ENCODE measurements at regions not wholly inside any gene's neighbourhood (a gene's known extent, or its start where the extent isn't known, plus 50 kb on each side); places are given as distances from the start of the nearest gene placed in this dataset.

DNA sequence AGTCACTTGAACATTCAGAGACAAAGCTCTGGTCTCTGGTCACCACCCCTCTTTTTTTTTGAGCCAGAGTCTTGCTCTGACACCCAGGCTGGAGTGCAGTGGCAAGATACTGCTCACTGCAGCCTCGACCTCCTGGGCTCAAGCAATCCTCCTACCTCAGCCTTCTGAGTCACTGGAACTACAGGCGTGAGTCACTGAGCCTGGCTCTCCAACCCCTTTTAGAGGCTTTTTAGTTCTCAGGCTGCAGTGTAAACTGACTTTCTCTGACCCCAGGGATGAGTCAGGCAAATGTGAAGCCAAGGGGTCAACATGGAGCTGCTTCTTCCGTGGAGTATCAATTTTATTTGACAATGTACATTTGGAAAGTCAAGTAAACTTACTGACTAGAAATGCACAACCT, 229.2 kb downstream of the PTTG2 start:
- peak; percentile 26 for DNase-seq (ENCODE audit: low spot score)

DNA sequence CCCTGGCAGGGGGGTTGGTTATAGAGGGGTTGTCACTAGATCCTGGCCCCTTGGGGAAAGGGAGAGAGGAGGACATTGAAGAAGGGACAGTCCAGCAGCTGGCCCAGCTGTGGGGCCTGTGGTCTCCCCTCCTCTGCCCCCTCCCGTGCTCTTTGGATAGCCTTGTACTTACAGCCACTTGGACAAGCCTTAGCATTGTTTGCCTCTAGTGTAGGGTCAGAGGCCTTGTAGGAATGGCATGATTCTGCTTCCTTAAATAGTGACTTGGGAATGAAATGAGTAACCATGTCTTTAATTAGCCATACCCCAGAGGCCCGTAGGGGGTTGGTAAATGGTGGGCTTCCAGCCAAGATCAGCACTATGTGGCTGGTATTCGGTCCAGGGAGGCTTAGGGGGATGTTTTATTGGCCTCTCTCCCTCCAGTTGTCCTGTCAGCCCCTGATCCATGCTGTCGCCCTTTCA, 230.6 kb downstream of the PTTG2 start:
- no peak for DNase-seq (ENCODE audit: low spot score)

DNA sequence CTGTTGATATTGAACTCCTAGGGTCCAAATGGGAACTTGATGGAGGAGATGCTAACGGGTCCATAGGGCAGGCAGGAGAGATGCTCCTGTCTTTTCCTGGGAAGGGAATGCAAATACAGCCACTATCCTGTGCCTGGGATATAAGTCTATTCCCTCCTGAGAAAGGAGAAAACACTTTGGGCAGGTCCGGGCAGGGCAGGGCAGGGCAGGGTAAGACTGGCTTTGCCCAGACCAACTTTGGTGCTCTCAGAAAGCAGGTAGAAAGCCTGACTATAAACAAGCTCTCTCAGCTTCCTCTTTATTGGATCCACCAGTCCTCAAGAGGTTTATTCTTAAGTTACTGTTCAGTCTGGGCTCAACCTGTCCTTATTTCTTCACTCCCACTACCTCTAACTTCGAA, 232.3 kb downstream of the PTTG2 start:
- no peak for DNase-seq (ENCODE audit: low spot score)

DNA sequence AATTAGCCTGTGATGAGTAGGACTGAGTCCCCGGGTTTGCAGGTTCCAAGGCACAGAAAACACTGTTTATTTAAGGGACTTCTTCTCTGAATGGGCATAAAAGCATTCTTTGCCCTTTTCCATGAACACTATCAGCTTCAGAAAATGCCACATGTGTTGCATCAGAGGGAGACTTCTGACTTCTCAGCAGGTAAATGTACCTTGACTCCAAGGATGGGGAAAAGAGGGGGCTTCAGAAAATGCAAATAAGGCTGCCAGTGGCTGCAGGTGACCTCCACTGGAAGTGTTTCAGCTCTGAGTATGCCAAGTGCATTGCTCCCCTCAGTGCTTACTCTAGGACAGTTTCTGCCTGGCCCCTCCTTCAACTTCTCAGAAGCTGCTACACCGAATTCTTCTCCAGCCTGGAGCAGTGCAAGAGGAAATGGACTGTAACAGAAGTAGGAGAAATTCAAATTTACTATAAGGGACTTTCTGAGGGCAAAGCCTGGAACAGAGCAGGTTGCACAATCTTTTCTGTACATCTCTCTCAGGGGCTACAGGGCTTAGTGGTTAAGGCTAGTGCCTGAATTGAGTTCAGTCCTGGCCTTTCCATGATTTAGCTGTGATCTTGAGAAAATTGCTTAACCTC, 233.2 kb downstream of the PTTG2 start:
- DNase-seq (ENCODE audit: low spot score), result no peak

DNA sequence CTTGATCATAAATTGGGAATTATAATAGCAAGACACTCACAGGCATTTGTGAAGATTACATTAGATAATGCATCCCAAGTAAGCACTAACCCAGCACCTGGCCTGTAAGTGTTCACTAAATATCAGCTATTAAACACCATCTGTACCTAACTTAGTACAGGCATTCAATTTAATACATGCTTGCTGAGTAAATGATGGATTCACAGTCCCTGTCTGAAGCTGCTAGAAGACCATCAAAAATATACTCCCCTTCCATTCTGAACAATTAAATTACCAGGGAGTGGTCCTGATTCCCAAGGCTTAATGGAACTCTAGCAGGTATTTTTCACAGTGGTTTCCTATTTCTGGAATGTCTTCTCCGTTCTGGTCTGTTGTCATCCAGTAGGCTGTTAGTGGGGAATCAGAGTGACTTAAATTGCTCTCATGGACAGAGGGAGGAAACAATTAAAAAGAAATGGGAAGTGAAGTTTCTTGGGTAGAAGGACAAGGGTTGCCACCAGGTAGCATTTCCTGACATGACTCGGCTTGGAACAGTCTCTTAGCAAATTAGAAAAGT, 233.9 kb downstream of the PTTG2 start:
- no peak for DNase-seq (ENCODE audit: low spot score)

DNA sequence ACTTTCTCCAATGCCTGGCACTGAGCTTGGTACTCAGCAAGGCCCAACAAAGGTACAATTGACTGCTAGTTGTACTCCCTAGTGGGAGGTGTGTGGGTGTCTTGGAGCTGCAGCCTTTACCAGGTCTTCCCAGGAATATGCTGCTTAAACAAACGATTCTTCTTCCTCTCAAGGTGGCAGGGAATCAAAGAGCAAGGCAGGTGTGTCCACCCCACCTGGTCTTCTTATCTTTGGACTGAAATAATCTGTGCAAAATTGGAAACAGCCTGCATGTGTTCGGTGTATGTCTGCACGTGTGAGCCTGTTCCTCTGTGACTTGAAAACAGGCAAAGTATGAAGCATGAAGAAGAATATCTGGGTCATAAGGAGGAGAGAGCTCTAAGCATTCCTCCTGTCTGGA, 235.3 kb downstream of the PTTG2 start:
- no peak for DNase-seq (ENCODE audit: low spot score)

DNA sequence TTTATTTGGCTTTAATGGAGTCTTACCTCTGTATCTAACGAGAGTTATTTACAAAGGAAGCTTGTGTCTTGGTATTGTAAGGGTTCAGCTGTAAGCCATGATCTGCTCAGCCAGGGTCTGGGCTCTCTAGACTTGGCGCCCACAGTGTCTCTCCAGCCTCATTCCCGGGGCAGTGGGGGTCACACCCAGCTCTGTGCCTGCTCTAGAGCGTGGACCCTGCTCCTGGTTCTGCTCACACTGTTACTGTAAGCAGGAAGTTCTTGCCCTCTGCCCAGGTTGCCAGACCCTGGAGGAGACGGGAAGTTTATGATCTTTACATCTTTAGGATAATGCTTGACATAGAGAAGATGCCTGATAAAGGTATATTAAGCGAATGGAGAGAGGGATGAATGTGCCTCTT, 235.7 kb downstream of the PTTG2 start:
- no peak for DNase-seq (ENCODE audit: low spot score)

DNA sequence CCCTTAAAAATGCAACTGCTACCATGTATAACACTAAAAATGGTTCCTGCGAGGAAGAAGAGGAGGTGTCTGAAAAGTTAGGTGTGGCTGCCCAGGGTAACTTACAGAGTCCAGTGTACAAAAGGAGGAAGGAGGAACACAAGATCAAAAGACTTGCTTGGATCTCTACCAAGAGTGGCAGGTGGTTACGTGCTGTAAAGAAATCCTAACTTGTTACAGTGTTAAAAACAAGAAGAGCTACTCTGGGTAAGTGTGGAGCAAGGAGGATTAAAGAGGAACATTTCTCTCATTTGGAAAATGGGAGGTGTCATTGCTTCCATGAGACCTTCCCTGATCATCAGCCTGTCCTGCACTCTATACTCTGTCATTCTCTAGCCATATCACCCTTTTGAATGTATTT, 242.0 kb downstream of the PTTG2 start:
- no peak for DNase-seq (ENCODE audit: low spot score)

DNA sequence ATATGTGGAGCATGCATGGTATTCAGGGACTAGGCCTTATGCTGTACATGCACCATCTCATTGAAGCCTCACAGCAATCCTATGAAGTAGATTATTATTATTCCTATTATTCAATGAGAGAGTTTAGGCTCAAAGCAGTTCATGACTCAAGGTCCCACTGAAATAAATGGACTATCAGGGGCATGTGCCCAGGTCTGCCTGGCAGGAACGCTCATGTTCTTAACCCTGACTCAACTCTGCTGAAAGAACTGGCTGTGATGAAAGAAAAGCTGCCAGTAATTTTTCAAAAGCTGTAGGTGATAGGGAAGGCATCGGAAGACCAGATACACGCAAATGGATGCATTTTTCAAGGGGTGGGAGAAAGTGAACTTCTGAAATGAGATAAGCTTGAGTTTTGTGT, 243.4 kb downstream of the PTTG2 start:
- DNase-seq (ENCODE audit: low spot score), result no peak

DNA sequence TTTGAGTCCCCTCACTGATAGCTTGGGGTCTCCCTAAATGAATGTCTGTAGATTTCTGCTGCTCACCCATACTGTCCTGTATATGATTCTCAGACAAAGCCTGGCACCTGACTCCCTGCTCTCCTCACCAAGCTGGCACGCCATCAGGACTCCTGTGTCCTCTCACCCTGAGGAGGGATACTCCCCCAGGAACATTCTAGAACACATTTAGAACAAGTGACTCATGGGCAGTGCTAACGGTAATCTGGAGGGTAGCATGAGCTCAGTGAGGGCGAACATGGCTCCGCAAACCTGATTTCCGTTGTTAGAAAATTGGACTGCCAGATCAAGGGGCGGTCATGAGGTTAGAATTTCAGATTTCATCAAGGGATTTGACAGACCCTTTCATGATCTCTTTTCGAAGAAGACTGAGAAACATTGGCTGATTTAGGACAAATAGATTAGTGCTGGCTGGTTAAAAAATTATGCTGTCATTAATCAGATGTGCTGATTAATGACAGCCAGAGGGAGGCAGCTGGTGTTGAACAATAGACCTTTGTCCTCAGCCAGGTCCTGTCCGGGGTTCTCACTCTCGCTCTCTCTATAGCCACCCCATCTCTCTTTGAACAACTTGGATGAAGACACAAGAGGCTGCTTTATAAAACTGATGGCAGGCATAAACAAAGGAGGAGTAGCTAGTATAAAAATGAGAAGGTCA, 244.3 kb downstream of the PTTG2 start:
- DNase-seq (ENCODE audit: low spot score), result no peak

DNA sequence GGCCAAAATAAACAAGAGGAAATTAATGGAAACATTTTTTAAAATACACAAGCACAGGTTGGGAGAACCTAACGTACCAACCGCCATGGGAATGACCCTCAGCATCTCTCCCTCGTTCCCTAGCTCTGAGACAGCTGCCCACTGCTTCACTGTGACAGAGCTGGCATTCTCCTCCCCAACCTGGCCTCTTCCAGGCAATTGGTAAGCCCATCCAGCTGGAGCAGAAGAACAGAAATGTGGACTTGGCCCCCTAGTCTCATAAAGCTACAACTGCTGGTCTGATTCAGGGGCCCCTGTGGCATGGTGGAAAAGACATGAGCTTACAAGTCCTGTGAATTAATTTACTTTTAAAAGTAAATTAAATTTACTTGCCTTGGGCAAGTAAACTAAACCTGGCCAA, 245.1 kb downstream of the PTTG2 start:
- no peak for DNase-seq (ENCODE audit: low spot score)

DNA sequence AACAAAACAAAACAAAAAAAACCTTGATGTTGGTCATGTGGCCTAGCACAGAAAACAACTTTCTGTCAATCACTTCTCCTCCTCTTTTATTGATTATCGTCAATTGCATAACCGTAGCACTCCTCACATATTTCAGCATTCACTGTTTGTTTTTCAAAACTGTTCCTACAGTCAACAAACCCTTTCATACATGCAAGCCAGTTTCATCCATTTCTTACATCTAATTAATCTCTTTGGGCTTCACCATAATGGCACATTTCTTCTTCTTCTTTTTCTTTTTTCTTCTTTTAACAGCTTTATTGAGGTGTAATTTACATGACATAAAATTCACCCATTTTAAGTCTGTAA, 246.9 kb downstream of the PTTG2 start:
- no peak for DNase-seq (ENCODE audit: low spot score)

DNA sequence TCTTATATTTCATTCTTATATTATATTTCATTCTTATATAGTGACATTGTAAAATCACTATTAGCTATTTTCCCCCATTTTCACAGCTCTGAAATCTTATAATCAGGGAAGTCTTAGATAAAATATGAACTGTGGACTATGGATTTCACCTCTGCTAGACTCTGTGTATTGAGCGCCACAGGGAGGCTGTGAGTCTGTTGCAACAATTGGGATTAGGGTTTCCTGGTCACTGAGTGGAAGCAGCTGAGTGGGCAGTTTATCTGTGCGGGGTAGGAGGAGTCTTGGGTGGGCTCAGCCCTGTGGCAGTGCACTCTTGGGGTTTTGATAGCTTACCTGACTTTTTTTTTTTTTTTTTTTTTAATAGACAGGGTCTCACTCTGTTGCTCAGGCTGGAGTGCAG, 249.5 kb downstream of the PTTG2 start:
- no peak for DNase-seq (ENCODE audit: low spot score)

DNA sequence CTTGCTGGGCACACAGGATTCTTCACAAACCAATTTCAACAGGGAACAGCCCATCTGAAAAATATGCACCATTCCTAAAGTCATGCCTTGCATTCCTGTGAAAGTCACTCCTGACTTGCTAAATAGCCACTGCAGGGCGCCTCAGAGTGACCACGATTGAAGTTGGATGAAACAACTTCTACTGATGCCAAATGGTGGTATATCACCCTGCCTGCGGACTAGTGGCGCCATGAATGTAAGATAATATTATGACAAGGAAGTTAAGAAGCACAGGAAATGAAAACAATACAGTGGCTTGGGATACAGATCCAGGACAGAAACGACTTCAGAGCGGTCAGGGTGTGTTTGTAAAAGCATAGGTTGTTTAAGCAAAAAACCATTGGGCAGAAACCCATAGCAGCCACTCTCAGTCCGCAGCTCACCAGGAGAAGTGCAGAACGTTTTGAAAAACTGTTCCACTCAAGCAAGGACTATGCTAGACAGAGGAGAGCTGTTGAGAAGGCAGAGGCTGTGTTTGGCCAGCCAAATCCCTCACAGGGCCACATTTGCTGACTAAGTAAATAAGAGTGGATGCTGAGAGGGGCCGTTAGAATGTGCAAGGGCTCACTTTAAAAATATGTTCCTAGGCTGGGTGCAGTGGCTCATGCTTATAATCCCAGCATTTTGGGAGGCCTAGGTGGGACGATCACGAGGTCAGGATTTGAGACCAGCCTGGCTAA, 250.4 kb downstream of the PTTG2 start:
- no peak for DNase-seq (ENCODE audit: low spot score)

DNA sequence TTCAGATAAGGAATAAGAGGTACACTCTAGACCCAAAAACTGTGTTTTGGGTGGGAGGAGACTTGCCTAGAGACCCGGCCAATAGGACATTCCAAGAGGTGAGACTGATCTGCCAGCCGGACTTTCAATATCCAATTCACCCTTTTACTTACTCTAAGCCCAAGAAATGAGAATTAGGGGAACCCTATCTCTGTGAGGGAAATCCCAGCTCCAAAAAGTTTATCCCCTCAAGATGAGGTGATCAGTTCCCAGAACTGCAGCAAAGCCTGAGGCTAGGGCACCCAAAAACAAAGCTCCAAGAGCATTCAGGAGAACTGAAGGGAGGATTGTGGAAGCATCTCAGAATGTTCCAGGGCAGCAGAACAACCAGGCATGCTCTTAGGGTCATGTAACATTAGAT, 251.7 kb downstream of the PTTG2 start:
- no peak for DNase-seq (ENCODE audit: low spot score)

DNA sequence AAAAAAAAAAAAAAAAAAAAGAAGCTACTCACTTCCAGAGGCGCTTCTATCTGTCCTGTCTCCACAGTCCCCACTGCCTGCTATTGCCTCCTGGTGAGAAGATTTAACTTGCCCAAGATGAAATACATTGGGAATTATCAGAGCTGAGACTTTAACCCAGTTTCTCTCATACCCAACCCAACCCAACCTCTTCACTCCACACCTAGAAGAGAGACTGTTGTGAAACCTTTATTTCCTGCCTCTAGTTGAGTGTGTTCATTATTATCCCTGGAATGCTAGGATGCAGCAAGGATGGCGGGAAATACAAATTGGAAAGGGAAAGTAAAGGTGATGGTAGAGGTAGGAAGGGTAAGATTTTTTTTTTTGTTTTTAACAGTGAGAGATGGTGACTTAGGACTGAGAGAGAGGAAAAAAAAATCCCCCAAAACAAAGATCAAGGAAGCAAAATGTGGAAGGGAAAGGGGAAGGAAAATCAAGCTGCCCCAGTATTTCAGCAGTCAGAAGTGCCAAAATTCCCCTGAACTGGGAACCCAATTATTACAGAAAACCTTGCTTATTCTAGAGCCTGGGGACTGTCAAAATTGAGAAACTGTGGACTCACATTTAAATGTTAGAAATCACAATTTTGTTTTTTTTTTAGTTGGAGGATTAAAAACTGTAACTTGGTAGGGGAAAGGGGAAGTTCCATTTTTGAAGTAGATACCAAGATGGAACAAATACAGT, 253.0 kb downstream of the PTTG2 start:
- DNase-seq (ENCODE audit: low spot score), result no peak

DNA sequence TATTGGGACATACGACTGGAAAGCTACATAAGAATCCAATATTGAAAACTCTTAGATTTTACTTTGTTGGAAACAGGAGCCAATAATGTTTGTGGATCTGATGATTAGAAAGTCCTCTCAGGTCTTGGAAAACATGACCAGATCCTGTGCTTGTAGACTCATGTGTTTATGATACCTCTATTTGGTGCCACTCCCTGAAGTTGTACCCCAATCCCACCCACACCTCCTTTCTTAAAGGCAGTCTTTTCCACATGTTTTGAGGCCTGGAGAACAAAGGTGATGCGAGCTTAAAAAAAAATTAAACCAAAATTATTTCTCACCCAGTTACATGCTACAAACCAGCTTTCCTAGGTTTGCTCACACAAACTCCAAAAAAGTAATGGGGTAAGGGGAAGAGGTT, 262.7 kb downstream of the PTTG2 start:
- no peak for DNase-seq (ENCODE audit: low spot score)

DNA sequence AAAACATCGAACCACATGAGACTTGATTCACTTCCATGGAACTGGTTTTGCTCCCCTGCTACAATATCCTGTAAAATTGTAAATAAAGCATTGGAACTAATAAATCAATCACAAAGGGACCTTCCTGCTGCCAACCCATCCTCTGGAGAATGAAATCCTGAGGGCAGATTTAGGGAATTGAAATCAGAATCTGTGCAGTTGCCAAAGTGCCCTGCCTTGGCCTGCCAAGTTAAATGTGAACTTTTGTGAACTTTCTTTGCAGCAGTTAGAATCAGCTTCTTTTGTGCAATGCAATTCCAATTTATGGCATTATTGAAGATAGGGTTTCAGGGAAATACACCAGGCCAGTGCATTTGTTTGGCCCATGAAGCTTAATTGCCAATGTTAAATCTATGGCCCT, 263.1 kb downstream of the PTTG2 start:
- no peak for DNase-seq (ENCODE audit: low spot score)

DNA sequence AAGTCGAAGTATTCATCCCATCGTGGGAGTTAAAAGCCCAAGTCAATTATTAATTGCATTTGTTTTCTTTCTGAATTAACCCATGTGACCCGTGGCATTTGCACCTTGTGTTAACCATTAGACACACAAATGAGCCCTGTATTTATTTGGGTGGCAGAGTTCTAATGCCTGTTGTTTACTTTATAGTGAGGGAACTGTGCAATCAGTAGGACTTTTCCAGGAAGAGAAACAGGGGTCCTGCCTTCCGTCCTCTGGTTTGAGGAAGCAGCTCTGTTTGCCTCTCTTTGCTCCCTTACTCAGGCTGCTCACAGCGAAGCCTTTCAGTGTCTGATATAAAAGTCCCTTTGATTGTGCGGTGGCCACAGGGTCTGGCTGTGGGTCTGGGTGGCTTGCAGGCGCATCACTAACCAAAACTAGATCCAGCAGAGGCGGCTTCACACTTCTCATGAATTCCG, 263.6 kb downstream of the PTTG2 start:
- no peak for DNase-seq (ENCODE audit: low spot score)

DNA sequence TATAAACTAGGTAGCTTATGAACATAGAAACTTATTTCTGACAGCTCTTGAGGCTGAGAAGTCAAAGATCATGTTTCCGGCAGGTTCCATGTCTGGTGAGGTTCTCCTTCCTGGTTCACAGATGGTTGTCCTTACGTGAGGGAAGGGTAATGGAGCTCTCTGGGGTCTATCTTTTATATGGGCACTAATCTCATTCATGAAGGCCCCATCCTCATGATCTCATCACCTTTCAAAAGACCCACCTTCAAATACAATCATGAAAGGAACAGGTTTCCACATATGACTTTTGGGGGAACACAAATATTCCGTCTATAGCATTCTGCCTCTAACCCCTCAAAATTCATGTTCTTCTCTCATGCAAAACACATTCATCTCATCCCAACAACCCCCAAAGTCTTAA, 264.7 kb downstream of the PTTG2 start:
- no peak for DNase-seq (ENCODE audit: low spot score)

DNA sequence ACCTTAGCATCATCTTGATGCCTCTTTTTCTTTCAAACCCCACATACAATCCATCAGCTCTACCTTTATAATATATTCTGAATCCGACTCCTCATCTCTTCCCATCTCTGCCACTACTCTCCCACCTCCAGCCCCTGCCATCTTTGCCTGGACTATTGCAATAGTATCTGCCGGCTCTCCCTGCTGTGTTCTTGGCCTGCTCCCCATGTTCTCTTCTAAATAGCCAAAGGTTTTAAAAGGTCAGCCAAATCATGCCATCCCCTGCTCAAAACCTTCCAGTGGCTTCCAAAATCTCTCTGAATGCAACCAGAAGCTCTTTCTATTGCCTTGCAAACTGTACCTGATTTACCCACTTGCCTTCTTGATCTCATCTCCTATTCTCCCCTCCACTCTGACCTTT, 266.0 kb downstream of the PTTG2 start:
- no peak for DNase-seq (ENCODE audit: low spot score)

DNA sequence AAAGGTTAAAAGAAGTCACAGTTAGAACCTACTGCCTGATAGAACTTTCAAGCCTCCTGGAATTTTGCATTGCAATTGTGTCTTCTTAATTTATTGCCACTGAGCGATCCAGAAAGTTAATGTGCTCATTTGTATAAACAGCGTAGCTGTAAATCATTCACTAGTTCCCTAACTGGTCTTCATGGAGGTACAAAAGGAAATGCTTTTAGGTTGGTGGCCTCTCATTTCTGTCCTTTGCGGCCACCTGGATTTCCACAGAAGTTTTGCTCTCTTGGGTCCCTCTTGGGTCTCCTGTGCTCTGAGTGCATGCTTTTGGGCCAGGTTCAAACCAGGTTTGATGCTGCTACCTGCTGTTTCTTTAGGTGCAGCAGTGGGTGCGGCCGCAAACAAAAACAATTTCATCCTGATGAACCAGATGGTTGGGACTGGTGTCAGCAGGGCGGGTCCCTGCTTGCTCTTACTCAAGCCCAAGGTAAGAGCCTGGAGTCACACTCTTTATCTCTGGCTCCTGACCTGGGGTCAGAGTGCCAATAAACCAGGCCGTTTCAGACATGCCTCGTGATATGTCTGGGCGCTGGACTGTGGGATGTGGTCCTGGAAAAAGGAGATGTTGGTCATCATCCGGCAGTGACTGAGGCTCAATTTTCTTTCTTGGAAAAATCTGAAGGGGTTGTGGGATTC, 270.1 kb downstream of the PTTG2 start:
- peak; percentile 53 for DNase-seq (ENCODE audit: low spot score)

Measured in SW480 (cell line).